ENCODE measurements at regions not wholly inside any gene's neighbourhood (a gene's known extent, or its start where the extent isn't known, plus 50 kb on each side); places are given as distances from the start of the nearest gene placed in this dataset.

GRCh38 chr7:69419934-69420333, 178.3 kb upstream of the AUTS2 start:
- no peak for TF ChIP-seq EZH2 (IDR thresholded peaks at IDR 0.05; ENCODE audit: borderline replicate concordance, low read depth, low read length, severe bottlenecking)
- TF ChIP-seq CTCF (IDR thresholded peaks at IDR 0.05; ENCODE audit: borderline replicate concordance, extremely low read depth, low read length, poor library complexity, severe bottlenecking): no peak
- Histone ChIP-seq H2AFZ (ENCODE audit: low read depth, low read length) (no peak overlapping the region), H3K9me3 (ENCODE audit: insufficient read depth, low read length, severe bottlenecking) (no peaks in the 10 kb centered on the region), H3K27me3 (ENCODE audit: insufficient read depth, low read length, poor library complexity) (no peaks in the 10 kb centered on the region), H3K4me1 (ENCODE audit: insufficient read depth, low read length) (no peaks in the 10 kb centered on the region), H3K79me2 (ENCODE audit: insufficient read depth, low read length) (no peaks in the 10 kb centered on the region), H3K27ac (ENCODE audit: low read length) (no peak overlapping the region), H3K4me3 (ENCODE audit: low read depth in 1 of 2, low read length in 2 of 2) (no peak overlapping the region), H3K36me3 (ENCODE audit: insufficient read depth, low read length) (no peaks in the 10 kb centered on the region), H3K9ac (ENCODE audit: low read depth, low read length) (no peak overlapping the region), H3K4me2 (ENCODE audit: insufficient read depth, low read length) (no peak overlapping the region), H4K20me1 (ENCODE audit: insufficient read depth, low read length) (no peaks in the 10 kb centered on the region)
- ATAC-seq (ENCODE audit: insufficient read depth, low read depth) (no peak), DNase-seq (no peak)

GRCh38 chr7:69422574-69422985, 175.7 kb upstream of the AUTS2 start:
- ATAC-seq (ENCODE audit: insufficient read depth, low read depth): no peak
- H3K27me3 ChIP-seq (ENCODE audit: insufficient read depth, low read length, poor library complexity): no peaks in the 10 kb centered on the region
- no peak for DNase-seq
- H3K27ac ChIP-seq (ENCODE audit: low read length): no peak overlapping the region
- no peaks in the 10 kb centered on the region for H4K20me1 ChIP-seq (ENCODE audit: insufficient read depth, low read length)
- no peaks in the 10 kb centered on the region for H3K9me3 ChIP-seq (ENCODE audit: insufficient read depth, low read length, severe bottlenecking)
- H3K4me3 ChIP-seq (ENCODE audit: low read depth in 1 of 2, low read length in 2 of 2): no peak overlapping the region
- H3K9ac ChIP-seq (ENCODE audit: low read depth, low read length): no peak overlapping the region
- no peaks in the 10 kb centered on the region for H3K36me3 ChIP-seq (ENCODE audit: insufficient read depth, low read length)
- H2AFZ ChIP-seq (ENCODE audit: low read depth, low read length): no peak overlapping the region; the same call in 1 of the 2 replicates
- H3K4me2 ChIP-seq (ENCODE audit: insufficient read depth, low read length): no peak overlapping the region
- no peaks in the 10 kb centered on the region for H3K79me2 ChIP-seq (ENCODE audit: insufficient read depth, low read length)
- no peaks in the 10 kb centered on the region for H3K4me1 ChIP-seq (ENCODE audit: insufficient read depth, low read length)
- TF ChIP-seq EZH2 (IDR thresholded peaks at IDR 0.05; ENCODE audit: borderline replicate concordance, low read depth, low read length, severe bottlenecking) (no peak), CTCF (IDR thresholded peaks at IDR 0.05; ENCODE audit: borderline replicate concordance, extremely low read depth, low read length, poor library complexity, severe bottlenecking) (no peak)

- no peak for DNase-seq
- H3K4me2 ChIP-seq (ENCODE audit: insufficient read depth, low read length): no peak overlapping the region
- no peak overlapping the region for H3K27ac ChIP-seq (ENCODE audit: low read length)
- no peaks in the 10 kb centered on the region for H3K79me2 ChIP-seq (ENCODE audit: insufficient read depth, low read length)
- no peak overlapping the region for H2AFZ ChIP-seq (ENCODE audit: low read depth, low read length)
- no peak overlapping the region for H3K4me3 ChIP-seq (ENCODE audit: low read depth in 1 of 2, low read length in 2 of 2)
- no peaks in the 10 kb centered on the region for H3K4me1 ChIP-seq (ENCODE audit: insufficient read depth, low read length)
- no peaks in the 10 kb centered on the region for H3K27me3 ChIP-seq (ENCODE audit: insufficient read depth, low read length, poor library complexity)
- ATAC-seq (ENCODE audit: insufficient read depth, low read depth): no peak
- TF ChIP-seq CTCF (IDR thresholded peaks at IDR 0.05; ENCODE audit: borderline replicate concordance, extremely low read depth, low read length, poor library complexity, severe bottlenecking): no peak
- no peak for TF ChIP-seq EZH2 (IDR thresholded peaks at IDR 0.05; ENCODE audit: borderline replicate concordance, low read depth, low read length, severe bottlenecking)
- no peaks in the 10 kb centered on the region for H3K36me3 ChIP-seq (ENCODE audit: insufficient read depth, low read length)
- H4K20me1 ChIP-seq (ENCODE audit: insufficient read depth, low read length): no peaks in the 10 kb centered on the region
- no peaks in the 10 kb centered on the region for H3K9me3 ChIP-seq (ENCODE audit: insufficient read depth, low read length, severe bottlenecking)
- no peak overlapping the region for H3K9ac ChIP-seq (ENCODE audit: low read depth, low read length)
Observed at GRCh38 chr7:69426705-69427104, 171.6 kb upstream of the AUTS2 start.

- H4K20me1 ChIP-seq (ENCODE audit: insufficient read depth, low read length): no peaks in the 10 kb centered on the region
- no peaks in the 10 kb centered on the region for H3K4me1 ChIP-seq (ENCODE audit: insufficient read depth, low read length)
- no peak overlapping the region for H3K4me3 ChIP-seq (ENCODE audit: low read depth in 1 of 2, low read length in 2 of 2)
- H3K36me3 ChIP-seq (ENCODE audit: insufficient read depth, low read length): no peaks in the 10 kb centered on the region
- no peak overlapping the region for H3K4me2 ChIP-seq (ENCODE audit: insufficient read depth, low read length)
- no peak for ATAC-seq (ENCODE audit: insufficient read depth, low read depth)
- no peak overlapping the region for H2AFZ ChIP-seq (ENCODE audit: low read depth, low read length)
- no peaks in the 10 kb centered on the region for H3K9me3 ChIP-seq (ENCODE audit: insufficient read depth, low read length, severe bottlenecking)
- H3K9ac ChIP-seq (ENCODE audit: low read depth, low read length): no peak overlapping the region
- DNase-seq: no peak
- TF ChIP-seq CTCF (IDR thresholded peaks at IDR 0.05; ENCODE audit: borderline replicate concordance, extremely low read depth, low read length, poor library complexity, severe bottlenecking) (no peak), EZH2 (IDR thresholded peaks at IDR 0.05; ENCODE audit: borderline replicate concordance, low read depth, low read length, severe bottlenecking) (no peak)
- H3K27me3 ChIP-seq (ENCODE audit: insufficient read depth, low read length, poor library complexity): no peaks in the 10 kb centered on the region
- H3K27ac ChIP-seq (ENCODE audit: low read length): no peak overlapping the region
- H3K79me2 ChIP-seq (ENCODE audit: insufficient read depth, low read length): no peaks in the 10 kb centered on the region
Observed at GRCh38 chr7:69428089-69428488, 170.2 kb upstream of the AUTS2 start.

All from DND-41 (cell line).